Skeletal muscle tissue (tissue), 3 donors: ENCODE measurements at regions not wholly inside any gene's neighbourhood (a gene's known extent, or its start where the extent isn't known, plus 50 kb on each side); places are given as distances from the start of the nearest gene placed in this dataset.
"Not testable (repeated sequence)": the region's sequence is repeated elsewhere in the genome, so short reads cannot be mapped to it uniquely, and the experiment has no call there.

Source experiments
- H3K27ac ChIP-seq: one replicate; pipeline ENCODE4 v1.7.0; 2013; ENCODE audit warnings: mild to moderate bottlenecking, low read depth, low read length, inconsistent platforms
- H3K27me3 ChIP-seq, 3 donors: one replicate each; pipeline ENCODE4 v1.7.0; 2013; ENCODE audit warnings: low read length in 3 of 3; ENCODE audit not compliant: control insufficient read depth in 3 of 3, insufficient read depth in 3 of 3
- H3K36me3 ChIP-seq, 3 donors: one replicate each; pipeline ENCODE4 v1.7.0; 2013; ENCODE audit warnings: low read length in 3 of 3; ENCODE audit not compliant: control insufficient read depth in 3 of 3, insufficient read depth in 3 of 3
- H3K4me1 ChIP-seq, 3 donors: one replicate each; pipeline ENCODE4 v1.7.0; 2013; ENCODE audit warnings: low read length in 3 of 3, mild to moderate bottlenecking in 3 of 3; ENCODE audit not compliant: control insufficient read depth in 3 of 3, insufficient read depth in 3 of 3
- H3K4me3 ChIP-seq, 3 donors: one replicate each; pipeline ENCODE4 v1.7.0; 2013; ENCODE audit warnings: low read length in 3 of 3
- H3K9ac ChIP-seq, 3 donors: one replicate each; pipeline ENCODE4 v1.7.0; 2013; ENCODE audit warnings: low read length in 3 of 3, mild to moderate bottlenecking in 3 of 3, moderate library complexity in 2 of 3, low read depth in 1 of 3
- H3K9me3 ChIP-seq, 3 donors: one replicate each; pipeline ENCODE4 v1.7.0; 2013; ENCODE audit warnings: low read length in 3 of 3; ENCODE audit not compliant: control insufficient read depth in 3 of 3
- donor health status: Osteomylitis.

DNA sequence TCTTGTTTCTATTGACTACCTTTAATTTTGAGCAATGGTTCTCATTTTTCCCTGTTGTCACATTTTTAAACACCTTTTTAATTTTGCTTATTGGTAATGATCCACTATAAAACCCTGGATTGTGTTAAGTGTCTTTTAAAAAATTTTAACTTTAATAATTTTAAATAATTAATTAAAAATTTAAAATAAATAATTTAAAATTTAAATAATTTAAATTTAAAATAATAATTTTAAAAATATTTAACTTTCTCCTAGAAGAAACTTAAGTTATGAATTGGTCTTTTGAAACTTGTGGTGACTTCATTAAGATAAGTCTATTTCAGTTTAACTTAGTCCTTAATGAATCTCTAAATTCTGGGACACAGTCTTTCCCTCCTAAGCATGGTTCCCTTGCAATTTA is 566.3 kb upstream of the GALNTL6 start:
- H3K36me3 ChIP-seq: no peaks in the 10 kb centered on the region
- H3K4me1 ChIP-seq: no peaks in the 10 kb centered on the region
- no peaks in the 10 kb centered on the region for H3K9me3 ChIP-seq
- H3K27me3 ChIP-seq: no peaks in the 10 kb centered on the region
- H3K4me3 ChIP-seq: no peak overlapping the region
- no peak overlapping the region for H3K9ac ChIP-seq
- H3K27ac ChIP-seq: no peak overlapping the region

DNA sequence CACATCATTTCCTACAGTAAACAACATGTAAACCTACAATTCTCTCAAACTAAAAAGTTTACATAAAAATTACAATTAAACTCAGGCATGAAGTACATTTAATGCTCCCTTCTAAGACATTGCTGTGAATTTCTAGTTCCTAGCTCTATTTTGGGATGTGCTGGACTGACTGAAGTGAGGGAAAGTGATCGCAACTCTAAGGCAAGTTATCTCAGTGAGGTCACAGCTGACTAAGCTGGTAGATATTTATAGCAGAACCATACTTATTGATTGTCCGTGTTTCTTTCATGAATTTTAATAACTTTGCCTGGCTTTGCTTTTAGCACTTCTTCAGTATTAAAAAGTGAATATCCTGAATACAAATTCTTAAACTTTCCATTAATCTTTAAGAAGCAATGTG is 570.4 kb upstream of the GALNTL6 start:
- Histone ChIP-seq H3K9ac (no peak overlapping the region), H3K27me3 (no peaks in the 10 kb centered on the region), H3K4me3 (no peak overlapping the region), H3K4me1 (no peaks in the 10 kb centered on the region), H3K36me3 (no peaks in the 10 kb centered on the region), H3K9me3 (no peaks in the 10 kb centered on the region), H3K27ac (no peak overlapping the region)

DNA sequence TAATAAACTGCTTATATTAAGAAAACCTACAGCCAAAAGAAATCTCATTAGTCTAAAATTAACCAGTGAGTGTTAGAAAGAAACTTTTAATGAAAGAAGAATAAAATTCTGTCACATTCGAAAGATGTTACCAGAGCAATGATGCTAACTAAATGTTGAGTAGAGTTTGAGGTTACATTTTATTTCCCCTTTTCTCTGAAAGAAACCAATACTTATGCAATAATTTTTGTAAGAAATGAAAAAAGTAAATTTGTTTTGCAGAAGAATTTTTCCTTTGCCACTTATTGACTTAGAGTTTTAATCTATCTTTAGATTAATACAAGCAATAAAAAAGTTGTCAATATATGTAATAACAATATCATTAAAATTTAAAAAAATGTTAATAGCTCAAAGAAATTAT is 574.0 kb upstream of the GALNTL6 start:
- H3K27me3 ChIP-seq: no peaks in the 10 kb centered on the region
- no peaks in the 10 kb centered on the region for H3K9me3 ChIP-seq
- no peaks in the 10 kb centered on the region for H3K36me3 ChIP-seq
- no peak overlapping the region for H3K27ac ChIP-seq
- no peak overlapping the region for H3K4me3 ChIP-seq
- no peaks in the 10 kb centered on the region for H3K4me1 ChIP-seq
- H3K9ac ChIP-seq: no peak overlapping the region

DNA sequence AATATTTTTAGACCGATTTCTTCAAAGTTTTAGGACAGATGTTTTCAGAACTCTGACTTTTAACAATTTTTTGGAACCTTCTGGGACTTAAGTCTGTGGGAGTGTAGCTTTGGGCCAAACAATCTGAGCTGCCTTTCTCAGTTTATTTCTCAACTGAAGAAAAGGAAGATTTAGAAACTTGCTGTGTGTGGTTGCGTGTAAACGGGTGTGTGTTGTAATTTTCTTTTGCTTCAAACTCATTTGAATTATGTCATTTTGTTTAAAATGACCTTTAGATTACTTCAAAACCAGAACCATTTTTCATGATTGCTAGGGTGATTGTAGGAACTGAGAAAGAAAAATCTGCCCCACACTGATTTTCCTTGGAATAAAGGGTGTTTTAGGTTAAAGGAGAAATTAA is 577.7 kb upstream of the GALNTL6 start:
- Histone ChIP-seq H3K9me3 (no peaks in the 10 kb centered on the region), H3K27ac (no peak overlapping the region), H3K4me1 (no peaks in the 10 kb centered on the region), H3K36me3 (no peaks in the 10 kb centered on the region), H3K4me3 (no peak overlapping the region), H3K27me3 (no peaks in the 10 kb centered on the region), H3K9ac (no peak overlapping the region)

DNA sequence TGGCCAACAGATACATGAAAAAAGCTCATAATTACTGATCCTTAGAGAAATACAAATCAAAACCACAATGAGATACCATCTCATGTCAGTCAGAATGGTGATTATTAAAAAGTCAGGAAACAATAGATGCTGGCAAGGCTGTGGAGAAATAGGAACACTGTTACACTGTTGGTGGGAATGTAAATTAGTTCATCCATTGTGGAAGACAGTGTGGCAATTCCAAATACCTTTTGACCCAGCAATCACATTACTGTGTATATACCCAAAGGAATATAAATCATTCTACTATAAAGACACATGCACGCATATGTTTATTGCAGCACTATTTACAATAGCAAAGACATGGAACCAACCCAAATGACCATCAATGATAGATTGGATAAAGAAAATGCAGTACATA is 583.9 kb upstream of the GALNTL6 start:
- H3K27me3 ChIP-seq, H3K4me1 ChIP-seq, H3K27ac ChIP-seq, H3K36me3 ChIP-seq, H3K4me3 ChIP-seq, H3K9me3 ChIP-seq, H3K9ac ChIP-seq: not testable (repeated sequence)

DNA sequence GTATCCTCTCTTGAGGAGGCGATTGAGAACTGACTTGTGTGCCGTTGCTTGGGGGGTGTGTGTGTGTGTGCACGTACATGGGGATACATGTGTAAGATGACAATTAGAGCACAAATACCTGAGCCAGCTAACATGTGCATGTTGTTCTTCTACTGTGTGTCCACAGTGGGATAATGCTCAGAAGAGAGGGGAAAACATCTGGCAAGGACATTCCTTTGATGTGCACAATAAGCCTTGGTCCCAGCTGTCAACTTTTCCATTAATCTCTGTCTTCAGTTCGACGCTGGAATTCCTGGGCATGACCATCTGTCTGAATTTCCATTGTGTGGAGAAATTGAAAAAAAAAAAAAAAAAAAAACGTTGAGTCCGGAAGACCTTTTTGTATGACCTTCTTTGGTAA is 592.0 kb upstream of the GALNTL6 start:
- H3K4me1 ChIP-seq: no peaks in the 10 kb centered on the region
- H3K27ac ChIP-seq: no peak overlapping the region
- no peaks in the 10 kb centered on the region for H3K9me3 ChIP-seq
- no peaks in the 10 kb centered on the region for H3K36me3 ChIP-seq
- no peak overlapping the region for H3K4me3 ChIP-seq
- no peaks in the 10 kb centered on the region for H3K27me3 ChIP-seq
- no peak overlapping the region for H3K9ac ChIP-seq

DNA sequence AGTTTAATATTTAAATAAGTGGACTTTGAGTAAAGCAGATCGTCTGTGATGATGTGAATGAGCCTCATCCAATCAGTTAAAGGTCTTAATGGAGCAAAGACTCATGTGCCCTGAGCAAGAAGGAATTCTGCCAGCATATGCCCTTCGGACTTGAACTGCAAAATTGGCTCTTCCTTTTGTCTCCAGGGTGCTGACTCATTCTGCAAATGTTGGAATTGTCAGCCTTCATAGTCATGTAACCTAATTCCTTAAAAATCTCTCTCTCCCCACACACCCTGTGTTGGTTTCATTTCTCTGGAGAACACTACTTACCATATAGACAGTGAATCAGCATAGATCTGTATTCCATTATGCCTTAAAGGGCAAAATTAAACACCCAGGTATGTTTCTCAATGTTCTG is 609.8 kb upstream of the GALNTL6 start:
- no peak overlapping the region for H3K4me3 ChIP-seq
- H3K9me3 ChIP-seq: peaks cover 0 to 1% (median 0%) of the 10 kb centered on the region in 3 donors
- H3K27me3 ChIP-seq: no peaks in the 10 kb centered on the region
- no peak overlapping the region for H3K27ac ChIP-seq
- no peak overlapping the region for H3K9ac ChIP-seq
- H3K36me3 ChIP-seq: no peaks in the 10 kb centered on the region
- no peaks in the 10 kb centered on the region for H3K4me1 ChIP-seq

DNA sequence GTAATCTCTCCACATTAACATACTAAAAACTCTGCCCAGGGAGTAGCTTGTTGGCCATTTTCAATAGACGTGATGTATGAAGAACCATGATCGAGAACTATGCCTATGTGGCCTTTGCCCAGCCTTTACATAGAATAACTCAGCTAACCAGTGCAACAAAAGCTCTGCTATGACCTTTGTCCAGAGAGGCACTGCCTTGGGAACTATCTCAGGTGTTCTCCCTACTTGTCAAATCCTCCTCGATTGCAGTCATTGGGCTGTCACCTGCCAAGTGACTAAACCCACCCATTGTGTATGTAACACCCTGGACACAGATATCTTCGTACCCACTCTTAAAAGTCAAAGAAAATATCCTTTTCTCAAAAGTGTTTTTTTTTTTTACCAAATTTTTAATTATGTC is 610.3 kb upstream of the GALNTL6 start:
- Histone ChIP-seq H3K4me1 (no peaks in the 10 kb centered on the region), H3K9me3 (no peaks in the 10 kb centered on the region), H3K27ac (no peak overlapping the region), H3K4me3 (no peak overlapping the region), H3K27me3 (no peaks in the 10 kb centered on the region), H3K36me3 (no peaks in the 10 kb centered on the region), H3K9ac (no peak overlapping the region)

DNA sequence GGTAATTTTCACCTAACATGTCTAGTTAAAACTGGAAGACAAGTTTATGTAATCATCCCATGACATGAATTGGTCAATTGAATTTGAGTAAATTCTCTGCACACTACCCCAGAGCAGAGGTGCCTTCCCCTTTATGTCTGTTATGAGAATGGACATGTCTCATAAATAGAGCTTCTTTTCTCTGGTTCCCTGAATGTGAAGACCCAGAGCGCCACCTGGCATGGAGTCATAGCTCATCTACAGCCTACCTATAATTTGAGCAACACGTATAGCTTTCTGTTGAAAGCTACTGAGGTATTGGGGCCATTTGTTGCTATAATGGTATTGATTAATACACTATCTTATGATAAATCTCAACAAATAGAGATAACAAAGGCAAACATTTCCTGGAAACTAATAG is 626.5 kb upstream of the GALNTL6 start:
- Histone ChIP-seq H3K9me3 (no peaks in the 10 kb centered on the region), H3K9ac (no peak overlapping the region), H3K27me3 (no peaks in the 10 kb centered on the region), H3K27ac (no peak overlapping the region), H3K4me3 (no peak overlapping the region), H3K4me1 (no peaks in the 10 kb centered on the region), H3K36me3 (no peaks in the 10 kb centered on the region)

DNA sequence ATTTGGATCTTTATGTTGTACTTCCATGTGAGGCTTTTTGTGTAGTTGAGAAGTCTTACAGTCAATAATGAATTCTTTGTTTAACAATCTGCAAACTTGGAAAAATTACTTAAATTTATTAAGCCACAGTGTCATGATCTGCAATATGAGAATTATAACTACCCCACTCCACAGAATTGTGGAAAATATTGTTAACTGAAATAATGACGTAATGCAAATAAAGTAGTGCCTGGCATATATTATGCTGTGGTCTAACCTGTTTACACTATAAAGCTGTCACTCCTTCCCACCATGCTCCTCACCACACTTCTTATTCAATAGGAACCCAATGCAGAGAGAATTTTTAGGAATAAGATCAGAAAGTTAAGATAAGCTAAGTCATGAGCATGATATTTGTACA is 632.1 kb upstream of the GALNTL6 start:
- Histone ChIP-seq H3K27me3 (no peaks in the 10 kb centered on the region), H3K9ac (no peak overlapping the region), H3K9me3 (no peaks in the 10 kb centered on the region), H3K36me3 (no peaks in the 10 kb centered on the region), H3K4me3 (no peak overlapping the region), H3K27ac (no peak overlapping the region), H3K4me1 (no peaks in the 10 kb centered on the region)

DNA sequence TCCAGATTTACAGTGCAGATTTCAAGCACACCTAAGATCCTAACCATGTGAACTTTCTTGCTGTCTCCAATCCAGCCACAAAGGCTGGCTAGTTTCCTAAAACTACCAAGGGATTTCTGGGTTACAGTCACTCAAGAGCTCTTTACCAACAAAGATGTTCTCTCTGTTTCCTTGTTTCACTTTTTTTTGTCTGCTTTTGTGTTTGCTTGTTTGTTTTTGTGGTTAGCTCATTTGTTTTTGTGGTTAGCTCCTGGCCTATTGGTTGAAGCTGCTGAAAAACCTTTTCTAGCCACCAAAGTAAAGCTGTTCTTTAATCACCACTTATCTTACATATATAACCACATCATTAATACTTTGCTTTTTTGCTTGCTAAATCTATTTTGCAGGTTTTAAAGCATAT is 642.5 kb upstream of the GALNTL6 start:
- H3K9me3 ChIP-seq: peaks cover 0 to 2% (median 2%) of the 10 kb centered on the region in 3 donors
- no peaks in the 10 kb centered on the region for H3K27me3 ChIP-seq
- no peak overlapping the region for H3K9ac ChIP-seq
- H3K4me1 ChIP-seq: no peaks in the 10 kb centered on the region
- H3K27ac ChIP-seq: no peak overlapping the region
- H3K4me3 ChIP-seq: no peak overlapping the region
- H3K36me3 ChIP-seq: no peaks in the 10 kb centered on the region
